Epithelial cell of esophagus (primary cell): ENCODE measurements at regions not wholly inside any gene's neighbourhood (a gene's known extent, or its start where the extent isn't known, plus 50 kb on each side); places are given as distances from the start of the nearest gene placed in this dataset.
A peak's percentile ranks its signal among the peaks of the same experiment; 100 is the strongest.

ENCODE experiments used
- DNase-seq: peaks from one replicate; pipeline ENCODE4 v3.0.0; 2010; ENCODE audit warnings: low read depth
- H3K4me3 ChIP-seq: 2 replicates; pipeline ENCODE4 v1.5.1; 2011; ENCODE audit warnings: mild to moderate bottlenecking, low read length, control low read depth
- TF ChIP-seq, protein P1 (sequence below): IDR thresholded peaks from 2 replicates; pipeline ENCODE4 v1.5.1; 2011; ENCODE audit warnings: low read depth, mild to moderate bottlenecking, low read length, control low read depth, inconsistent platforms; ENCODE audit not compliant: insufficient read depth; ENCODE audit errors: missing control alignments

DNA sequence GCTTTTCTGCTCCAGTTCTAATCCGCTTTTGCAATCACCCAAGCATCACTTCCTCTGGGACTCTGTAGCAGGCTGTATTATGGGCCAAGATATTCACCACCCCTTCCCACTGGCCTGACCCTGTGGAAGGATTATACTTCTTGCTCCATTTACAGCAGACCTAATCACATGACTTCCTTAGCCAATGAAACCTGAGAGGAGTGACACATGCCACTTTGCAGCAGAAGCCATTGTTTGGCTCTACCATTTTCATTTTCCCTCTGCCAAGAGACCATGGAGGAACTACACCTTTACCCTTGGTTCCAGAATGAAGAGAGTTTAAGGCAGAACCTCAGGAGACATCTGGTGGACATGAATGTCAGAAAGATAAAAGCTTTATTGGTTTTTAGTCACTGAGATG lies 134.9 kb upstream of the HSD17B12 start:
- no peak for DNase-seq
- no peak overlapping the region for H3K4me3 ChIP-seq
- TF ChIP-seq, protein P1, sequence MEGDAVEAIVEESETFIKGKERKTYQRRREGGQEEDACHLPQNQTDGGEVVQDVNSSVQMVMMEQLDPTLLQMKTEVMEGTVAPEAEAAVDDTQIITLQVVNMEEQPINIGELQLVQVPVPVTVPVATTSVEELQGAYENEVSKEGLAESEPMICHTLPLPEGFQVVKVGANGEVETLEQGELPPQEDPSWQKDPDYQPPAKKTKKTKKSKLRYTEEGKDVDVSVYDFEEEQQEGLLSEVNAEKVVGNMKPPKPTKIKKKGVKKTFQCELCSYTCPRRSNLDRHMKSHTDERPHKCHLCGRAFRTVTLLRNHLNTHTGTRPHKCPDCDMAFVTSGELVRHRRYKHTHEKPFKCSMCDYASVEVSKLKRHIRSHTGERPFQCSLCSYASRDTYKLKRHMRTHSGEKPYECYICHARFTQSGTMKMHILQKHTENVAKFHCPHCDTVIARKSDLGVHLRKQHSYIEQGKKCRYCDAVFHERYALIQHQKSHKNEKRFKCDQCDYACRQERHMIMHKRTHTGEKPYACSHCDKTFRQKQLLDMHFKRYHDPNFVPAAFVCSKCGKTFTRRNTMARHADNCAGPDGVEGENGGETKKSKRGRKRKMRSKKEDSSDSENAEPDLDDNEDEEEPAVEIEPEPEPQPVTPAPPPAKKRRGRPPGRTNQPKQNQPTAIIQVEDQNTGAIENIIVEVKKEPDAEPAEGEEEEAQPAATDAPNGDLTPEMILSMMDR, result no peak

DNA sequence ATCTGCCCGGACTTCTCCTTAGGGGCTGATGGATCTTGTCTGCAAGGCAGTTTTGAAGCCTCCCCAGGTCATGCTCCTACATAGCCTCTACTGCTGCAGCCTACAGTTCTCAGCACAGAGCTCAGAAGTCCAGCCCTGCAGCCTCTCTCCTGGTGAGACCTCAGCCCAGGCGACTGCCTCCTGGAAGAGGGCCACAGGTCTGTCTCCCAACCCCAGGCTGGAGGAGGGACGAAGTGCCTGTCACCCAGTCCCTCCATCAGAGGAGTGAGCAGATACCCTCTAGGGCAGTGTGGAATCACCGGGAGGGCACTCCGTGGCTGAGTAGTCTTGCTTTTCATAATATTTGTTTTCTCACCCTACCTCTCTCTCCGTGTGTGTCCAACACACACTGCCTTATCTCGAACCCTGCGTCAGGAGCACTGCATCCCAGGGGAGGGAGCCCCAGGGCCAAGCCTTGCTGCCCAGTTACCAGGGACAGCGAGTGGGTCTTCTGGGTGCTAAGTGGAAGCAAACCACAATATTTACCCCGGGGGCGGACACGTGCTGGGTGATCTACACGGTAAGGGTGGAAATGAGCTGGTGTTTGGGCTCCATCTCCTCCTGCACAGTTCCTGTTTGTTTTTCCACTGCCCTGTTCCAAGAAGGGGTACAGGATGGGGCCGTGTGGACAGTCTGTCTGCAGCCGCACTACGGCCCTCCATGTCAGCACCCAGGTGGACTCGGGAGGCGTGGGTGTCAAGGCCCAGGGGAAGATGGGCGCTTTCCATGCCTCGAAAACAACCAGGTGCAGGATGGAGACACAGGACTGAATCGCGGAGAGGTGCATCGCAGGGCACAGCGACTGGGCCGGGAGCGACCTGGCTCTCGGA lies 133.7 kb upstream of the HSD17B12 start:
- H3K4me3 ChIP-seq, result peak overlapping the region; percentile 21
- TF ChIP-seq, protein P1, result no peak
- no peak for DNase-seq

DNA sequence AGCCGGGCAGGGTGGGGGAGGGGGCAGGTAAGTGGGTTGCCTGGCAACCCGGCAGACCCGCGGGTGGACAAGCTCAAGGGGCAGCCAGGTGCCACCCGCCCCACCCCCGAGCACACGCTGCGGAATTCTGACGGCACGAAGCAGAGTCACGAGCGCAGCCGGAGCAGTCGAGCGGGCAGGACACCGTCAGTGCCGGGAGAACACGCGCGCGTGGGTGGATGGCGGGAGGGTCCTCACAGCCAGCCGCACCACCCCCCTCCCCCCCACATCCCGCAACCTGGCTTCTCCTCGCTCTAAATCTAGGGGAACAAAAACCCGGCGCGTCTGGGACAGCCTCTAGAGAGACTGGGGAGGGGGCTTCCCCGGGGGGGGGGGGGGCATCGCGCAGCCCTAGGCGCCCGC lies 133.1 kb upstream of the HSD17B12 start:
- peak overlapping the region; percentile 21 for H3K4me3 ChIP-seq
- TF ChIP-seq, protein P1, result no peak
- no peak for DNase-seq

DNA sequence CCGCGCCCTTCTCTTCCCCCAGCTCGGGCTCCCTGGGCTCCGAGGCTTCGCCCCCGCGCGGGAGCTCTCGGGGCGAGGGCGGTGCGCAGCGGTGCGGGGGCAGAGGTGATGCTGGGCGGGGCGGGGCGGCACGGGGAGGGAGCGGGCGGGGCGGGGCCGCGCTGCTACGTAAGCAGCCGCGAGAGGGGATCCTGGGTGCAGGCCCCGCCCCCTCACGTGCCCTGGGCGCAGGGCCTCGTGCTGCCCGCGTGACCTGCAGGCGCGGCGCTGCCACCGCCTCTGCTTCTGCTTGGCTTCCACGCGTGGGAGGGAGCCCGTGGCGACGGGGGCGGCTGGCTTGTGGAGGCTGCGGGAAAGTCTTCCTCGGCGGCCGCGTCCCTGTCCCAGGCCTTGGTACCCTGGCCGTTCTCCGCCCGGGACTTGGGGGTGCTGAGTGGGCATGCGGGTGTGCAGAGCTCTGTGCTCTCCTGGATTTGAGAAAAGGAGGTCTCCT lies 132.6 kb upstream of the HSD17B12 start:
- peak; percentile 33 for DNase-seq
- TF ChIP-seq, protein P1, result no peak
- no peak overlapping the region for H3K4me3 ChIP-seq

DNA sequence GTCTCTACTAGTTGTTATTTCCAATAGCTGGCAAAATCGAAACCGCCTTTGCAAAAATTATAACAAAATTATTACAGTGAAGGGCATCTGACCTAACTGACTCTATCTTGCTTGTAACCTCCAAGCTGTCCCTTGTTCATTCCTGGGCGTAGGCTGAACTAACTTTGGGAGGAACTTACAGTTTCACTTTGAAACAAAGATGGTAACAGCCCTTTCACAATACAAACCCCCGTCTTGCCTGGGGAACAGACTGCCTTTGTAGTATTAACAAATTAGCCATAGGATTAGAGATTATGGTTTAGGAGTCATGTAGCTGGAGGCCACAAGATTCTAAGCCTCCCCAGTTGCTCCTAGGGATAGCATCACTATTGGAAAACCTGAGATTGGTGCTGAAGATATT lies 131.6 kb upstream of the HSD17B12 start:
- no peak overlapping the region for H3K4me3 ChIP-seq
- TF ChIP-seq, protein P1, result no peak
- no peak for DNase-seq

DNA sequence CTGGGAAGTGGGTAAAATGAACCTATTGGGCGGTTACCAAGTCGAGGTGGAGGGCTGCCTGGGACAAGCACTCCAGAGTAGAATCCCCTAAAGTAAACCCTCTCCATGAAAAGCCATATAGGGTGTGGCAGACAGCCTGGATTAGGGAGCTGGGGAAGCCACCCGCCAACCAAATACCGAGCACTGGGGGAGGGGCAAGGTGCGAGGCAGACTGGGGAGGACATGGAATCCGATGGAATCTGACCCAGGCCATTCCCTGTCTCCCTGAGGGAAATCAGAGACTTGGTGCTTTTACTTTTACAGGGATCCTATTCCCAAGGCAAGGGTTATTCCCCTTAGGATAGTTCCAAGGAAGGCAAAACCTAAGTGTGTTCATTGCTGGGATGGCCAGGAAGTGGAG lies 130.9 kb upstream of the HSD17B12 start:
- TF ChIP-seq, protein P1, result no peak
- no peak for DNase-seq
- H3K4me3 ChIP-seq, result no peak overlapping the region
